ENCODE measurements at regions not wholly inside any gene's neighbourhood (a gene's known extent, or its start where the extent isn't known, plus 50 kb on each side); places are given as distances from the start of the nearest gene placed in this dataset.

DNA sequence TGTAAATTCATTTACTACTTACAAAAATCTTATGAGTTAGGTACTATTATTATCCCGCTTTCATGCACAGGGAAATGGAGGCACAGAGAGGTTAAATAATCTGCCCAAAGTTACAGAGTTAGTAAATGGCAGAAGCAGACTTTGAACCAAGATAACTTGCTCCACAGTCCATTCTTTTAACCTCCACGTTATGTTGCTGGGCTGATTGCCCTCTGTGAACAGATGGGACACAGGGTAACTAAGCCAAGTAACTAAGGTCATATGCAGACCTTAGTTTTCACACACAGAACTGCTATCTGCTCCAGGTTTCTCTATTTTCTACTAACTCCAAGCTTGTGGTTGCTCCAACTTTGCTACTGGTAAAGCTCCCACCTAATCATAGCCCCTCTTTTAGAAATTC lies 147.1 kb upstream of the IFNG-AS1 start:
- ATAC-seq: no peak
- CTCF ChIA-PET: no interaction called here
- Mint-ChIP-seq H3K27me3 (no peaks in the 10 kb centered on the region), H3K4me3 (no peak overlapping the region), H3K4me1 (ENCODE audit: low read depth) (no peaks in the 10 kb centered on the region), H3K9me3 (peaks cover 4% of the 10 kb centered on the region), H3K36me3 (ENCODE audit: low read depth) (no peaks in the 10 kb centered on the region), H3K27ac (no peak overlapping the region)
- no peak for DNase-seq
- POLR2A ChIA-PET: no interaction called here
- TF ChIP-seq, protein P1, sequence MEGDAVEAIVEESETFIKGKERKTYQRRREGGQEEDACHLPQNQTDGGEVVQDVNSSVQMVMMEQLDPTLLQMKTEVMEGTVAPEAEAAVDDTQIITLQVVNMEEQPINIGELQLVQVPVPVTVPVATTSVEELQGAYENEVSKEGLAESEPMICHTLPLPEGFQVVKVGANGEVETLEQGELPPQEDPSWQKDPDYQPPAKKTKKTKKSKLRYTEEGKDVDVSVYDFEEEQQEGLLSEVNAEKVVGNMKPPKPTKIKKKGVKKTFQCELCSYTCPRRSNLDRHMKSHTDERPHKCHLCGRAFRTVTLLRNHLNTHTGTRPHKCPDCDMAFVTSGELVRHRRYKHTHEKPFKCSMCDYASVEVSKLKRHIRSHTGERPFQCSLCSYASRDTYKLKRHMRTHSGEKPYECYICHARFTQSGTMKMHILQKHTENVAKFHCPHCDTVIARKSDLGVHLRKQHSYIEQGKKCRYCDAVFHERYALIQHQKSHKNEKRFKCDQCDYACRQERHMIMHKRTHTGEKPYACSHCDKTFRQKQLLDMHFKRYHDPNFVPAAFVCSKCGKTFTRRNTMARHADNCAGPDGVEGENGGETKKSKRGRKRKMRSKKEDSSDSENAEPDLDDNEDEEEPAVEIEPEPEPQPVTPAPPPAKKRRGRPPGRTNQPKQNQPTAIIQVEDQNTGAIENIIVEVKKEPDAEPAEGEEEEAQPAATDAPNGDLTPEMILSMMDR (IDR thresholded peaks at IDR 0.05): no peak
- intact Hi-C loops (cut with micrococcal nuclease): no loop called here

DNA sequence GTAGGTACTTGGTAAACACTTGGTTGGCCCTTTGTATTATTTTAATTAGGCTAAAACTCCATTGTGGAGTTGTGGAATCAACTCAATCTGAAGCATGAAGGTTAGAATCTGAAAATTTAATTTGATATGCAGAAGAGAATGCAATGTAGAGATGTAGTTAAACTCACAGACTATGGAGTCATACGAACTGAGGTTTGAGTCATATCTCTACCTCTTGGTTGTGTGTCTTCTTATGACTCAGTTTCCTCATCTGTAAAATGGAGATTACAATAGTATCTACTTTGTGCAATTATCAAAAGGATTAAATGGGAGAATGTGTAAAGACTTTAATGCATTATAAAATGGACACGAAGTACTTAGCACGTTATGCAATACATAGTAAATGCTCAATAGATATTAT lies 146.0 kb upstream of the IFNG-AS1 start:
- no peak for ATAC-seq
- ChIA-PET POLR2A (no interaction called here), CTCF (no interaction called here)
- DNase-seq: no peak
- intact Hi-C loops (cut with micrococcal nuclease): no loop called here
- Mint-ChIP-seq H3K4me3 (no peak overlapping the region), H3K27ac (no peak overlapping the region), H3K36me3 (ENCODE audit: low read depth) (no peaks in the 10 kb centered on the region), H3K27me3 (no peaks in the 10 kb centered on the region), H3K4me1 (ENCODE audit: low read depth) (no peaks in the 10 kb centered on the region), H3K9me3 (peaks cover under 1% of the 10 kb centered on the region)
- TF ChIP-seq, protein P1 (IDR thresholded peaks at IDR 0.05): no peak

DNA sequence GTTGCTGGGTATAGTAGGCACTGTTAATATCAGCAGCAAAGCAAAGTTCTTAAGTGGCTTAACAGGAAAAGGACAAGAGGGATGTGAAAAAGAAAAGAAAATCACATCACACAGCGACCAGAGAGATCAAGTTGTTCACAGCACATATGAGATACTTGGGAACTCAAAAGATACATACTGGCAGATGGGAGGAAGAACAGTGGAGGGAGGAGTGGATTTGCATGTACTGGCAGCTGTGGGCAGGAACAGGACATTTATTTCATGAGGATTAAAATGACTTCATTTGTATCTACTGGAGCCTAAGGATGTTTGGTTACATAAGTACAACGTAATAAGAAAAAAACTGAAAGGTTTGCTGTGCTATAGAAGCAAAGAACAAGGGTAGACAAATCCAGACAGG lies 136.5 kb upstream of the IFNG-AS1 start:
- H3K4me3 Mint-ChIP-seq: no peak overlapping the region
- ATAC-seq: no peak
- no peaks in the 10 kb centered on the region for H3K9me3 Mint-ChIP-seq
- CTCF ChIA-PET: interaction anchor here (1.2 kb wide), 1 partner anchor 91 kb away, joined by 4 read pairs; no protein-coding TSS in a partner anchor
- POLR2A ChIA-PET: no interaction called here
- H3K4me1 Mint-ChIP-seq (ENCODE audit: low read depth): no peaks in the 10 kb centered on the region
- TF ChIP-seq, protein P1 (IDR thresholded peaks at IDR 0.05): no peak
- H3K27ac Mint-ChIP-seq: no peak overlapping the region
- DNase-seq: no peak
- no peaks in the 10 kb centered on the region for H3K27me3 Mint-ChIP-seq
- H3K36me3 Mint-ChIP-seq (ENCODE audit: low read depth): no peaks in the 10 kb centered on the region
- intact Hi-C loops (cut with micrococcal nuclease): no loop called here

DNA sequence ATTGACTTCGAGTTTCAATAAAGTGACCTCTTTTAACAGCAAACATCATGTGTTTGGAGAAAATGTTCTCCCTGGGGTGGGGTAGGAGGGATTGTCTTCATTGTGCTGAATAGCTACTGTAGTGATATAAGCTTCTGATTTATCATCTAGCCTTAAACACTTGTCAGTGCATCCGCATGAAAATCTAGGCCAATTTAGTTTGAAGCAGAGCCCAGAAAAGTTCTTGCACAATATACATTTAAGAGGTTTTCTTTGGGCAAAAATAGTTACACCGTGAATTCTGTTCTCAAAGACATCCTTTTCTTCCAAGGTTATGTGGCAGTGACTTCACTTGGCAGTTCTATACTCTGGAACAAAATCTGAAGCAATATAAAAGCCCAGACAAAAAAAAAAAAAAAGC lies 136.0 kb upstream of the IFNG-AS1 start:
- intact Hi-C loops (cut with micrococcal nuclease): no loop called here
- ATAC-seq: no peak
- Mint-ChIP-seq H3K36me3 (ENCODE audit: low read depth) (no peaks in the 10 kb centered on the region), H3K4me1 (ENCODE audit: low read depth) (no peaks in the 10 kb centered on the region), H3K27me3 (no peaks in the 10 kb centered on the region), H3K27ac (no peak overlapping the region), H3K4me3 (no peak overlapping the region), H3K9me3 (no peaks in the 10 kb centered on the region)
- DNase-seq: no peak
- CTCF ChIA-PET: no interaction called here
- TF ChIP-seq, protein P1 (IDR thresholded peaks at IDR 0.05): no peak
- POLR2A ChIA-PET: no interaction called here

DNA sequence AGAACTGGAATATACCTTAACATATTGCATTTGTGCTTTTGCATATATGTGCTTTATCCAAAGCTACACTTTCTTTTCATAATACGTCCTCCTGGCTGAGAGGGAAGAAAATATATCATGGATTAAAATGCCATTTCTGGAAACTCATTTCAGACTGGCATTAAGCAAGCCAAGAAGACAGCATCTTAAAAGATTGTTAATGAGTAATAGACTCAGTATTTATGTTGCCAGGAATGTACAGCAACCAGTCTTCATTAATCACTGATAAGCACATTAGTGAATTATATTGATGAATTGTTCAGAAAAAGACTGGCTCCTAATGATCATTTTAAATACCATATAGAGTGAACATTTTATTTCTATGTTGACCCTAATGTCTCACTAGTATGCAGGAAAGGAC lies 134.9 kb upstream of the IFNG-AS1 start:
- Mint-ChIP-seq H3K4me1 (ENCODE audit: low read depth) (no peaks in the 10 kb centered on the region), H3K27ac (no peak overlapping the region), H3K4me3 (no peak overlapping the region), H3K36me3 (ENCODE audit: low read depth) (no peaks in the 10 kb centered on the region), H3K9me3 (no peaks in the 10 kb centered on the region), H3K27me3 (no peaks in the 10 kb centered on the region)
- DNase-seq (no peak), ATAC-seq (no peak)
- POLR2A ChIA-PET: interaction anchor here (0.8 kb wide), 1 partner anchor 34 kb away, joined by 3 read pairs; no protein-coding TSS in a partner anchor
- CTCF ChIA-PET: no interaction called here
- intact Hi-C loops (cut with micrococcal nuclease): no loop called here
- TF ChIP-seq, protein P1 (IDR thresholded peaks at IDR 0.05): no peak

All from activated CD8-positive, alpha-beta T cell treated with anti-CD3 and anti-CD28 coated beads for 36 hours (primary cell).